T-cell (primary cell): ENCODE measurements at regions not wholly inside any gene's neighbourhood (a gene's known extent, or its start where the extent isn't known, plus 50 kb on each side); places are given as distances from the start of the nearest gene placed in this dataset.
"Not testable (repeated sequence)": the region's sequence is repeated elsewhere in the genome, so short reads cannot be mapped to it uniquely, and the experiment has no call there.

Source experiments
- ATAC-seq, 4 experiments: fragments of 200-7000 bp in 3 of 4; fragments of 150-1000 bp in 1 of 4; cut with Tn5 transposase; replicated peaks in 1 of 4; 1 replicate in 3 of 4; 2 replicates in 1 of 4; pipeline ENCODE4 v1.10.0; 2021; ENCODE audit warnings: moderate library complexity in 3 of 4, mild to moderate bottlenecking in 2 of 4, moderate number of reproducible peaks in 1 of 4
- CTCF ChIA-PET, 2 donors: fragments of 300-600 bp; sonication (Branson Sonifier 250); formaldehyde crosslinking; loops; one replicate each; lab custom pipeline; 2022; ENCODE audit warnings: antibody characterized with exemption in 2 of 2; lab: Charles Lee
- POLR2A ChIA-PET, 2 donors: fragments of 300-600 bp; sonication (Branson Sonifier 250); formaldehyde crosslinking; loops; one replicate each; lab custom pipeline; 2022; ENCODE audit warnings: antibody characterized with exemption in 2 of 2; lab: Charles Lee
- DNase-seq, 35 experiments: peaks; one replicate each; pipeline versions ENCODE4 v3.0.0 to v3.0.0-alpha.2; 2013 to 2023
- H3K27ac ChIP-seq: one replicate; pipeline ENCODE4 v1.5.1; 2013; ENCODE audit warnings: low read length
- H3K27me3 ChIP-seq, 2 experiments: replicated peaks in 1 of 2; 1 replicate in 1 of 2; 2 replicates in 1 of 2; pipeline versions ENCODE4 v1.6.1 to v1.7.0; 2013; ENCODE audit warnings: low read length in 1 of 2, mixed read lengths in 1 of 2; ENCODE audit not compliant: control insufficient read depth in 2 of 2, insufficient read depth in 2 of 2; ENCODE audit errors: extremely low read depth in 1 of 2
- H3K36me3 ChIP-seq, 2 donors: 1 replicate in 1 of 2; 2 replicates in 1 of 2; pipeline versions ENCODE4 v1.6.1 to v1.7.0; 2013; ENCODE audit warnings: low read length in 1 of 2; ENCODE audit not compliant: control insufficient read depth in 2 of 2, insufficient read depth in 1 of 2; ENCODE audit errors: extremely low read depth in 1 of 2
- H3K4me1 ChIP-seq, 2 experiments: 1 replicate in 1 of 2; 2 replicates in 1 of 2; pipeline versions ENCODE4 v1.6.1 to v1.7.0; 2013; ENCODE audit warnings: low read length in 2 of 2, mixed read lengths in 1 of 2; ENCODE audit not compliant: insufficient read depth in 2 of 2, control insufficient read depth in 1 of 2; ENCODE audit errors: extremely low read depth in 1 of 2
- H3K4me3 ChIP-seq, 2 donors: 1 replicate in 1 of 2; 2 replicates in 1 of 2; pipeline versions ENCODE4 v1.5.1 to v1.7.0; 2013; ENCODE audit warnings: mild to moderate bottlenecking in 2 of 2, low read length in 1 of 2, moderate library complexity in 1 of 2; ENCODE audit not compliant: control insufficient read depth in 1 of 2; ENCODE audit errors: extremely low read depth in 1 of 2
- H3K9me3 ChIP-seq: 2 replicates; pipeline ENCODE4 v1.7.0; 2013
- H3K27ac Mint-ChIP-seq, 2 donors: one replicate each; pipeline ENCODE4 v1.8.0; 2020 to 2021; ENCODE audit warnings: mild to moderate bottlenecking in 2 of 2, mixed read lengths in 2 of 2
- H3K27me3 Mint-ChIP-seq, 2 donors: one replicate each; pipeline ENCODE4 v1.8.0; 2021 to 2022; ENCODE audit warnings: mixed read lengths in 2 of 2
- H3K36me3 Mint-ChIP-seq: one replicate; pipeline ENCODE4 v1.8.0; 2021; ENCODE audit warnings: mixed read lengths
- H3K4me1 Mint-ChIP-seq, 3 donors: one replicate each; pipeline ENCODE4 v1.8.0; 2020 to 2022; ENCODE audit warnings: mixed read lengths in 3 of 3, mild to moderate bottlenecking in 1 of 3
- H3K4me3 Mint-ChIP-seq, 3 donors: one replicate each; pipeline ENCODE4 v1.8.0; 2020 to 2022; ENCODE audit warnings: mild to moderate bottlenecking in 3 of 3, mixed read lengths in 3 of 3, moderate library complexity in 3 of 3
- H3K9me3 Mint-ChIP-seq, 3 donors: one replicate each; pipeline ENCODE4 v1.8.0; 2020 to 2022; ENCODE audit warnings: mixed read lengths in 3 of 3
- WGBS: methylation state at CpG from one replicate; pipeline ENCODE4 v1.1.5; 2013; ENCODE audit warnings: missing lambda C conversion rate; ENCODE audit not compliant: insufficient coverage; 5-methylcytosine and 5-hydroxymethylcytosine counted together

DNA sequence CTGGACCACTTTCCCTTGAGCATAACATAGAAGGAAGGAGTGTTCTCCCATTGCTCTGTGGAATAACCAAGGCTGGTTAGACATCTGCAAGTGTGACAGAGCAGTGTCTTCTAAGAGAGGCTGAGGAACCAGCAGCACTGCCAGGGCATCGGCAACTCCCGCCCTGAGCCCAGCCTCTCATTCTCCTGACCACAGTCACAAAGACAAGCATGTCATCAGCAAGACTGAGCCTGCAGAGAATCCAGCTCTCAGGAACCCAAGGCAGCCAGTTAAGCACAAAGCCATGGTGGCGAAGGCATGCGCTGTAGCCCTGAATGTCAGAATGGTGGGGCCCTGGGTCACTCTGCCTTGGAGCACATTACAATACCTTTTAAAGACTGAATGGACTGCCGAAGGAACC lies 253.9 kb downstream of the AGTPBP1 start:
- ChIA-PET POLR2A (no interaction called here), CTCF (no interaction called here)
- no peak for DNase-seq
- H3K4me3 Mint-ChIP-seq: no peak overlapping the region
- no peak overlapping the region for H3K4me3 ChIP-seq
- H3K9me3 ChIP-seq: no peaks in the 10 kb centered on the region
- H3K27me3 ChIP-seq: peaks cover 0 to 11% of the 10 kb centered on the region in 2 experiments
- no peaks in the 10 kb centered on the region for H3K36me3 Mint-ChIP-seq
- H3K4me1 ChIP-seq: no peaks in the 10 kb centered on the region
- WGBS: 100% methylated on average over 5 of the region's 5 CpGs
- no peaks in the 10 kb centered on the region for H3K4me1 Mint-ChIP-seq
- ATAC-seq: no peak
- no peaks in the 10 kb centered on the region for H3K9me3 Mint-ChIP-seq
- H3K27ac Mint-ChIP-seq: no peak overlapping the region
- H3K36me3 ChIP-seq: no peaks in the 10 kb centered on the region
- peaks cover 10 to 24% of the 10 kb centered on the region in 2 donors for H3K27me3 Mint-ChIP-seq
- no peak overlapping the region for H3K27ac ChIP-seq

DNA sequence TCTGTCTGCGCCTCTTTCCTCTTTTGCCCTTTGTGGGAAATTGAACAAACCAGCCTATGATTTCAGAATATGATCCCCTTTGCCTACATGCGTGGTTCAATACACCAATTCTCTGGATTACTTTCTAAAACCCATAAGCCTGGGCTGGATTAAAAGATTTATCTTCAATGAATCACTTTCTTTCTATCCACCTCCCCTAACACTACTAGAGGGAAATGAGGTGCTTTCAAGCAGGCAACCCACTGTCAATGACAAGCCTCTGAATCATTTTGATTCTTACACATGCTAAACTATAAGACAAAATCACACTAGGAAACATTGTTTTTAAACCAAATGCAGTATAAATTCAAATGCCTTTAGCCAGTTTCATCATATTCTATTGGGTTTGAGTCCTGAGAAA lies 257.5 kb downstream of the AGTPBP1 start:
- no peaks in the 10 kb centered on the region for H3K9me3 ChIP-seq
- CTCF ChIA-PET: no interaction called here
- Mint-ChIP-seq H3K27ac (no peak overlapping the region), H3K4me3 (no peak overlapping the region), H3K27me3 (peaks cover 21 to 23% of the 10 kb centered on the region in 2 donors), H3K4me1 (no peaks in the 10 kb centered on the region), H3K9me3 (no peaks in the 10 kb centered on the region), H3K36me3 (no peaks in the 10 kb centered on the region)
- H3K27me3 ChIP-seq: peaks cover 0 to 11% of the 10 kb centered on the region in 2 experiments
- H3K36me3 ChIP-seq: no peaks in the 10 kb centered on the region
- H3K4me3 ChIP-seq: no peak overlapping the region
- POLR2A ChIA-PET: no interaction called here
- no peaks in the 10 kb centered on the region for H3K4me1 ChIP-seq
- DNase-seq (no peak), ATAC-seq (no peak)
- no CpG with 5 or more reads among the region's 2 CpGs for WGBS
- H3K27ac ChIP-seq: no peak overlapping the region

DNA sequence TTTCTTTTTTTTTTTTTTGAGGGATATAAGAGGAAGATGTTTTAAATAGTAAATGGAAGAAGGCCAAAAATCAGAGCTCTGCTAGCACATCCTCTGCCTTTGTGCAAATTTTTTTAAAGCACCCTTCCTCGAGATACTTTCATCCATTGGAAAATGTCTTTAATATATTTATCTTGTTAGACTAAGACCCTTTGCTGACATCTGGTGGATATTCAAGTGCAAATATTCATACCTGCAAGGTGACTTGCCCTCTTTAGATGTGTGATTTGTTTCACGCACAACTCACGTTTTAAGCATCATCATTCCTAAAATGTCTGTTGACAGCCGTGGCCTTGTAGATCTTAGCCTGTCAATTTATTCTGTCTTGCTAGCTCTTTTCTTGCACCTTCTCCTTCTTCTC lies 258.5 kb downstream of the AGTPBP1 start:
- Histone ChIP-seq H3K4me3 (no peak overlapping the region), H3K9me3 (no peaks in the 10 kb centered on the region), H3K36me3 (no peaks in the 10 kb centered on the region), H3K27ac (no peak overlapping the region), H3K27me3 (peaks cover 0 to 11% of the 10 kb centered on the region in 2 experiments), H3K4me1 (no peaks in the 10 kb centered on the region)
- ChIA-PET POLR2A (no interaction called here), CTCF (interaction anchor here in 1 of 2 donors (0.6 kb wide), 1 partner anchor 88 kb away, joined by 3 read pairs; no protein-coding TSS in a partner anchor)
- Mint-ChIP-seq H3K36me3 (no peaks in the 10 kb centered on the region), H3K4me3 (no peak overlapping the region), H3K4me1 (no peaks in the 10 kb centered on the region), H3K9me3 (no peaks in the 10 kb centered on the region), H3K27ac (no peak overlapping the region), H3K27me3 (peaks cover 24 to 26% of the 10 kb centered on the region in 2 donors)
- WGBS: 88% methylated on average over 2 of the region's 4 CpGs
- ATAC-seq (no peak), DNase-seq (no peak)

DNA sequence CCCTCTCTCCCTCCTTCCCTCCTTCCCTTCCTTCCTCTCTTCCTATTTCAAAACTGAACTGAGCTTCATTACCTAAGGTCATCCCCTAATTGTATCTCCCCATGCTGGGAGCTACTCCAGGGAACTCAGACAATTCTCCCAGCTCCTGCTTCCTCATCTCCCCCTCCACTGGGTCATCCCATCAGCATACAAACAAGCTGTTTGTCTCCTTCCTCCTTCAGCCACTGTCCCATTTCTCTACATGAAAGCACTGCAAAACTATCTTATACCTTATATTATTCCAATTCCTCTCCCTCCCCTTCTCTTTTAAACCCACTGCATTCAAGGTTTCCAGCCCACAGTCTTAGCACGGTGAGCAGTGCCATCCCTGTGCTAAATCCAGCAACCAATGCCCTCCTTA lies 262.4 kb downstream of the AGTPBP1 start:
- WGBS: 75% methylated on average over 1 of the region's 1 CpG
- no peak for ATAC-seq
- H3K36me3 Mint-ChIP-seq: no peaks in the 10 kb centered on the region

DNA sequence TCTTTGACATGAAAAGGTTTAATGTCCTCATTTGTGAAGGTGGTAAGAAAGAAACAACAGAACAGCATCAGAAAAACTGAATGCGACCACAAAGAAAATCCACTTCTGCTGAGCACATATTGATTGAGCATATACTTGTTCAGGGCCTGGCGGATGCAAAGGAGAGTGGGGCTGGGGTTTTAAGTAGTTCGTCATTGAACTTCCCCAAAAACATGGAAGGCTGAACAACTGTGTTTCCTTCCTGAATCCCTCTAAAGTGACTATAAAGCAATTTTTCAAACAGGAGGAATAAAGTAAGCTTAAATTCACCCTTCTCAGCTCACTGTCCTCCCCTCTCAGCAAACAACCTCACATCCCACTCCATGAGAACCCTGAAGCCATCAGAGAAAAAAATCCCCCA lies 262.9 kb downstream of the AGTPBP1 start:
- H3K4me1 ChIP-seq: no peaks in the 10 kb centered on the region
- H3K4me1 Mint-ChIP-seq: no peaks in the 10 kb centered on the region
- H3K4me3 Mint-ChIP-seq: no peak overlapping the region
- ChIA-PET CTCF (no interaction called here), POLR2A (interaction anchor here in 1 of 2 donors (0.5 kb wide), 1 partner anchor 374 kb away, joined by 6 read pairs; no protein-coding TSS in a partner anchor)
- no peak for DNase-seq
- no peaks in the 10 kb centered on the region for H3K36me3 ChIP-seq
- peaks cover 0 to 14% of the 10 kb centered on the region in 2 experiments for H3K27me3 ChIP-seq
- peaks cover 24 to 26% of the 10 kb centered on the region in 2 donors for H3K27me3 Mint-ChIP-seq
- H3K9me3 ChIP-seq: no peaks in the 10 kb centered on the region
- H3K4me3 ChIP-seq: no peak overlapping the region
- no peak overlapping the region for H3K27ac ChIP-seq
- H3K27ac Mint-ChIP-seq: no peak overlapping the region
- ATAC-seq: no peak
- H3K36me3 Mint-ChIP-seq: no peaks in the 10 kb centered on the region
- WGBS: no CpG with 5 or more reads among the region's 3 CpGs
- peaks cover 0 to 6% (median 5%) of the 10 kb centered on the region in 3 donors for H3K9me3 Mint-ChIP-seq

More for the DNA sequence above, 262.4 kb downstream of the AGTPBP1 start:
- Histone ChIP-seq H3K36me3 (no peaks in the 10 kb centered on the region), H3K4me3 (no peak overlapping the region), H3K9me3 (no peaks in the 10 kb centered on the region), H3K27me3 (peaks cover 0 to 14% of the 10 kb centered on the region in 2 experiments), H3K4me1 (no peaks in the 10 kb centered on the region), H3K27ac (no peak overlapping the region)
- Mint-ChIP-seq H3K4me3 (no peak overlapping the region), H3K27ac (no peak overlapping the region), H3K27me3 (peaks cover 25 to 26% of the 10 kb centered on the region in 2 donors), H3K9me3 (peaks cover 0 to 4% (median 4%) of the 10 kb centered on the region in 3 donors), H3K4me1 (no peaks in the 10 kb centered on the region)
- POLR2A ChIA-PET: interaction anchor here in 1 of 2 donors (0.5 kb wide), 1 partner anchor 375 kb away, joined by 6 read pairs; no protein-coding TSS in a partner anchor
- DNase-seq: no peak
- CTCF ChIA-PET: no interaction called here

DNA sequence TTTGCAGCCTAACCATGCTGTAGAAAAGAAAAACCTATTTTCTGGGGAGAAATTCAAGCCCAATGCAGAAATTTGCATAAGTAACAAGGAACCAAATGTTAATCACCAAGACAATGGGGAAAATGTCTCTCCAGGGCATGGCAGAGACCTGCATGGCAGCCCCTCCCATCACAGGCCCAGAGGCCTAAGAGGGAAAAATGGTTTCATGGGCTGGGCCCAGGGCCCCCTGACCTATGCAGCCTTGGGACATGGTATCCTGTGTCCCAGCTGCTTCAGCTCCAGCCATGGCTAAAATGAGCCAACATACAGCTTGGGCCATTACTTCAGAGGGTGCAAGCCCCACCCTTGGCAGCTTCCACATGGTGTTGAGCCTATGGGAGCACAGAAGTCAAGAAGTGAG lies 266.9 kb downstream of the AGTPBP1 start:
- H3K4me1 ChIP-seq, H3K4me3 Mint-ChIP-seq, H3K4me1 Mint-ChIP-seq, ATAC-seq, H3K9me3 Mint-ChIP-seq, H3K36me3 ChIP-seq, H3K4me3 ChIP-seq, H3K9me3 ChIP-seq, H3K27ac Mint-ChIP-seq, H3K27ac ChIP-seq, H3K27me3 ChIP-seq, DNase-seq, CTCF ChIA-PET, H3K36me3 Mint-ChIP-seq, POLR2A ChIA-PET: not testable (repeated sequence)
- H3K27me3 Mint-ChIP-seq: peaks cover 11 to 15% of the 10 kb centered on the region in 2 donors

DNA sequence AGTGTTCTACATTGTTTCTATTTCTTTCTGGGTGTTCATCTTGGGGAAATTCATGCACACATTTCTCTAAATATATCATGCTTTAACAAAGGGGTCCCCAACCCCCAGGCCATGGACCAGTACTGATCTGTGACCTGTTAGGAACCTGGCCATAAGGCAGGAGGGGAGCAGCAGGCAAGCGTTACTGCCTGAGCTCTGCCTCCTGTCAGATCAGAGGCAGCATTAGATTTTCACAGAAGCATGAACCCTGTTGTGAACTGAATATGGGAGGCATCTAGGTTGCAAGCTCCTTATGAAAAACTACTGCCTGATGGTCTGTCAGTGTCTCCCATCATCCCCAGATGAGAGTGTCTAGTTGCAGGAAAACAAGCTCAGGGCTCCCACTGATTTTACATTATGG lies 270.0 kb downstream of the AGTPBP1 start:
- Histone ChIP-seq H3K36me3 (no peaks in the 10 kb centered on the region), H3K9me3 (no peaks in the 10 kb centered on the region), H3K27ac (no peak overlapping the region), H3K4me1 (no peaks in the 10 kb centered on the region), H3K4me3 (no peak overlapping the region), H3K27me3 (peaks cover 0 to 8% of the 10 kb centered on the region in 2 experiments)
- Mint-ChIP-seq H3K9me3 (peaks cover 0 to 6% (median 5%) of the 10 kb centered on the region in 3 donors), H3K4me3 (no peak overlapping the region), H3K36me3 (no peaks in the 10 kb centered on the region), H3K27me3 (peaks cover 4 to 5% of the 10 kb centered on the region in 2 donors), H3K27ac (no peak overlapping the region), H3K4me1 (no peaks in the 10 kb centered on the region)
- 83% methylated on average over 1 of the region's 1 CpG for WGBS
- CTCF ChIA-PET: no interaction called here
- ATAC-seq (no peak), DNase-seq (no peak)
- POLR2A ChIA-PET: no interaction called here
